ENCODE measurements at regions not wholly inside any gene's neighbourhood (a gene's known extent, or its start where the extent isn't known, plus 50 kb on each side); places are given as distances from the start of the nearest gene placed in this dataset.

DNA sequence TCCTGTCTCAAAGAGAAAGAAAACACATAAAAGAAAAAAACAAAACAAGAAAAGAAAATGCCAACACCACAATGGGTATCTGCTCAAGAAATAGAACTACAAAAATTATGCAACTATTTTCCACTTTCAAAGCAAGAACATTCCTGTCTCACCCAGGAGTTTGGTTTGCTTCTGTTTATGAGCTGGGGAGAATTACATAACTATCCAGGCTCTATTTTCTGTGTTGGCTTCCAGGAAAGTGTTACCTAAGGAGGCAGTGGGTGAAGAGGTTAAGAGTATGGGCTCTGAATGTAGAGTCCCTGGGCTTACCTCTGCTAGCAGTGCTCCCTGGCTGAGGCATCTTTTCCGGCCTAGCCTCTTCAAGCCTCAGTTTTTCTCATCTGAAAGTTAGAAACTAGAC is 426.7 kb downstream of the MIAT start:
- no CpG with 5 or more reads among the region's 1 CpG for WGBS (ENCODE audit: extremely low coverage, insufficient read length, low lambda C conversion rate)
- H3K9me3 ChIP-seq (ENCODE audit: control insufficient read depth, low read depth, low read length), result no peaks in the 10 kb centered on the region
- H2BK5ac ChIP-seq (ENCODE audit: insufficient read length, low read length), result no peak overlapping the region
- H3K9ac ChIP-seq (ENCODE audit: extremely low read depth, insufficient read length, low read length), result no peak overlapping the region
- H3K36me3 Mint-ChIP-seq (ENCODE audit: insufficient read depth in 1 of 3, low read depth in 3 of 3), result no peaks in the 10 kb centered on the region
- H3K4me2 ChIP-seq (ENCODE audit: insufficient read depth, insufficient read length, low read length), result no peak overlapping the region
- H3K14ac ChIP-seq (ENCODE audit: insufficient read depth, low read length), result no peak overlapping the region
- no peak overlapping the region for H2BK20ac ChIP-seq (ENCODE audit: low read depth, low read length, poor library complexity, severe bottlenecking)
- no peak overlapping the region for H2BK15ac ChIP-seq (ENCODE audit: low read depth, low read length)
- no peak overlapping the region for H3K27ac ChIP-seq (ENCODE audit: insufficient read length, low read depth, low read length)
- H4K5ac ChIP-seq (ENCODE audit: insufficient read length, low read depth, low read length), result no peak overlapping the region
- TF ChIP-seq, protein P1, sequence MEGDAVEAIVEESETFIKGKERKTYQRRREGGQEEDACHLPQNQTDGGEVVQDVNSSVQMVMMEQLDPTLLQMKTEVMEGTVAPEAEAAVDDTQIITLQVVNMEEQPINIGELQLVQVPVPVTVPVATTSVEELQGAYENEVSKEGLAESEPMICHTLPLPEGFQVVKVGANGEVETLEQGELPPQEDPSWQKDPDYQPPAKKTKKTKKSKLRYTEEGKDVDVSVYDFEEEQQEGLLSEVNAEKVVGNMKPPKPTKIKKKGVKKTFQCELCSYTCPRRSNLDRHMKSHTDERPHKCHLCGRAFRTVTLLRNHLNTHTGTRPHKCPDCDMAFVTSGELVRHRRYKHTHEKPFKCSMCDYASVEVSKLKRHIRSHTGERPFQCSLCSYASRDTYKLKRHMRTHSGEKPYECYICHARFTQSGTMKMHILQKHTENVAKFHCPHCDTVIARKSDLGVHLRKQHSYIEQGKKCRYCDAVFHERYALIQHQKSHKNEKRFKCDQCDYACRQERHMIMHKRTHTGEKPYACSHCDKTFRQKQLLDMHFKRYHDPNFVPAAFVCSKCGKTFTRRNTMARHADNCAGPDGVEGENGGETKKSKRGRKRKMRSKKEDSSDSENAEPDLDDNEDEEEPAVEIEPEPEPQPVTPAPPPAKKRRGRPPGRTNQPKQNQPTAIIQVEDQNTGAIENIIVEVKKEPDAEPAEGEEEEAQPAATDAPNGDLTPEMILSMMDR (conservative IDR thresholded peaks at IDR 0.05), result no peak
- H2BK120ac ChIP-seq (ENCODE audit: low read depth, low read length, poor library complexity, severe bottlenecking), result no peak overlapping the region
- no peaks in the 10 kb centered on the region for H3K4me1 ChIP-seq (ENCODE audit: insufficient read depth, low read length)
- no peak overlapping the region for H2BK12ac ChIP-seq (ENCODE audit: insufficient read length, low read depth, low read length)
- no peak overlapping the region for H3K18ac ChIP-seq (ENCODE audit: insufficient read length, low read depth, low read length)
- H3K4me1 Mint-ChIP-seq, result peaks cover 21 to 32% of the 10 kb centered on the region in 2 experiments
- H3K27me3 ChIP-seq (ENCODE audit: insufficient read depth, low read length), result no peaks in the 10 kb centered on the region
- no peak overlapping the region for H3K4ac ChIP-seq (ENCODE audit: low read depth, low read length)
- no peaks in the 10 kb centered on the region for H3K23me2 ChIP-seq (ENCODE audit: insufficient read length, low read depth, low read length, poor library complexity, severe bottlenecking)
- H4K20me1 ChIP-seq (ENCODE audit: control insufficient read depth, insufficient read depth, insufficient read length), result no peaks in the 10 kb centered on the region
- DNase-seq, result no peak
- no peaks in the 10 kb centered on the region for H3K79me1 ChIP-seq (ENCODE audit: insufficient read depth, low read depth, low read length, poor library complexity, severe bottlenecking)
- H3K79me2 ChIP-seq (ENCODE audit: insufficient read depth, low read length), result no peaks in the 10 kb centered on the region
- no peak overlapping the region for H2AK5ac ChIP-seq (ENCODE audit: insufficient read length, low read length)
- H3K23ac ChIP-seq (ENCODE audit: insufficient read length, low read depth, low read length), result no peak overlapping the region
- H3K27me3 Mint-ChIP-seq (ENCODE audit: low read depth), result peaks cover 8% of the 10 kb centered on the region; the same call in 1 of the 2 replicates
- no peak overlapping the region for H3K56ac ChIP-seq (ENCODE audit: insufficient read length, low read depth, low read length)
- H2AFZ ChIP-seq (ENCODE audit: low read length), result no peak overlapping the region
- no peak overlapping the region for H4K8ac ChIP-seq (replicated peaks; ENCODE audit: insufficient read length, low read depth, low read length)
- no peak overlapping the region for H4K91ac ChIP-seq (ENCODE audit: insufficient read length, low read depth, low read length)
- no peaks in the 10 kb centered on the region for H3K9me3 Mint-ChIP-seq
- H3K4me3 Mint-ChIP-seq, result no peak overlapping the region
- H3T11ph ChIP-seq (ENCODE audit: low read length), result no peak overlapping the region
- no peak overlapping the region for H3K27ac Mint-ChIP-seq
